Uterus (tissue), 2 donors: ENCODE measurements at regions not wholly inside any gene's neighbourhood (a gene's known extent, or its start where the extent isn't known, plus 50 kb on each side); places are given as distances from the start of the nearest gene placed in this dataset.

Experiments used
- POLR2A ChIP-seq, 2 donors: fragments of 450-650 bp; IDR thresholded peaks; one replicate each; pipeline ENCODE4 v1.6.1; 2016; ENCODE audit warnings: antibody characterized with exemption in 2 of 2, mild to moderate bottlenecking in 1 of 2, moderate library complexity in 1 of 2
- TF ChIP-seq, protein P1 (sequence below), 4 experiments: fragments of 200-600 bp in 2 of 4; fragments of 450-650 bp in 2 of 4; sonication (generic) in 2 of 4; IDR thresholded peaks; one replicate each; pipeline ENCODE4 v1.5.1; 2016 to 2019; ENCODE audit warnings: antibody characterized with exemption in 4 of 4, mild to moderate bottlenecking in 2 of 4, moderate library complexity in 1 of 4

DNA sequence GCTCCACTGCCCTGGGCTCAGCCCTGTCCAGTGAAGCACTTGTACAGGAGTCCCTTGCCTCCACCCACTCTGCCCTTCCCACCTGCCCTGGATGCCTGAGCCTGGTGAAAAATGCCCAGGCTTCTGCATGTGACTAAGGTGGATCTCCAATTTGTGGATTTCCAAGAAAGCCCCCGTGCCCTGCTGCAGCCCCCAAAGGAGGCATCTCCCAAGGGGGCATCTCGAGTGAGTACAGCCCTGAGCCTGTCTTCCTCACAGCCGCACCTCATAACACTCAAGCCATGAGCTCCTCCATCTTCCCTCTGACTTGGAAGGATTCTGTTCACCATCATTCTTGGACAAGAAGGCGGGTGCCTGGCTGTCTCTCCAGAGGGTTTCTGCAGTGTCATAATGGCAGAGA is 158.0 kb upstream of the PPP1R26 start:
- TF ChIP-seq, protein P1, sequence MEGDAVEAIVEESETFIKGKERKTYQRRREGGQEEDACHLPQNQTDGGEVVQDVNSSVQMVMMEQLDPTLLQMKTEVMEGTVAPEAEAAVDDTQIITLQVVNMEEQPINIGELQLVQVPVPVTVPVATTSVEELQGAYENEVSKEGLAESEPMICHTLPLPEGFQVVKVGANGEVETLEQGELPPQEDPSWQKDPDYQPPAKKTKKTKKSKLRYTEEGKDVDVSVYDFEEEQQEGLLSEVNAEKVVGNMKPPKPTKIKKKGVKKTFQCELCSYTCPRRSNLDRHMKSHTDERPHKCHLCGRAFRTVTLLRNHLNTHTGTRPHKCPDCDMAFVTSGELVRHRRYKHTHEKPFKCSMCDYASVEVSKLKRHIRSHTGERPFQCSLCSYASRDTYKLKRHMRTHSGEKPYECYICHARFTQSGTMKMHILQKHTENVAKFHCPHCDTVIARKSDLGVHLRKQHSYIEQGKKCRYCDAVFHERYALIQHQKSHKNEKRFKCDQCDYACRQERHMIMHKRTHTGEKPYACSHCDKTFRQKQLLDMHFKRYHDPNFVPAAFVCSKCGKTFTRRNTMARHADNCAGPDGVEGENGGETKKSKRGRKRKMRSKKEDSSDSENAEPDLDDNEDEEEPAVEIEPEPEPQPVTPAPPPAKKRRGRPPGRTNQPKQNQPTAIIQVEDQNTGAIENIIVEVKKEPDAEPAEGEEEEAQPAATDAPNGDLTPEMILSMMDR (IDR thresholded peaks at IDR 0.05), result no peak
- no peak for TF ChIP-seq POLR2A (IDR thresholded peaks at IDR 0.05)
